Left cardiac atrium (tissue), 4 donors: ENCODE measurements at regions not wholly inside any gene's neighbourhood (a gene's known extent, or its start where the extent isn't known, plus 50 kb on each side); places are given as distances from the start of the nearest gene placed in this dataset.
"Not testable (repeated sequence)": the region's sequence is repeated elsewhere in the genome, so short reads cannot be mapped to it uniquely, and the experiment has no call there.

ENCODE experiments used
- ATAC-seq, 2 donors: fragments of 200-7000 bp; cut with Tn5 transposase; one replicate each; pipeline ENCODE4 v1.9.1; 2020; ENCODE audit warnings: mild to moderate bottlenecking in 2 of 2, moderate library complexity in 2 of 2
- DNase-seq: peaks from one replicate; pipeline ENCODE4 v3.0.0-alpha.2; 2020
- intact Hi-C, 2 donors: fragments of 100-400 bp; cut with DNase I; formaldehyde crosslinking; loops; one replicate each; pipeline versions ENCODE4 v1.14.1 to v1.15.1; 2022 to 2023
- donor health status: DM: no; HTN: yes; CAD: no.
- donor health status: DM: no; HTN: yes; CAD: no; lungs with severe emphysema.
- donor health status: DM: yes; HTN: yes; CAD: no.
- donor health status: Dilated cardiomyopathy.

DNA sequence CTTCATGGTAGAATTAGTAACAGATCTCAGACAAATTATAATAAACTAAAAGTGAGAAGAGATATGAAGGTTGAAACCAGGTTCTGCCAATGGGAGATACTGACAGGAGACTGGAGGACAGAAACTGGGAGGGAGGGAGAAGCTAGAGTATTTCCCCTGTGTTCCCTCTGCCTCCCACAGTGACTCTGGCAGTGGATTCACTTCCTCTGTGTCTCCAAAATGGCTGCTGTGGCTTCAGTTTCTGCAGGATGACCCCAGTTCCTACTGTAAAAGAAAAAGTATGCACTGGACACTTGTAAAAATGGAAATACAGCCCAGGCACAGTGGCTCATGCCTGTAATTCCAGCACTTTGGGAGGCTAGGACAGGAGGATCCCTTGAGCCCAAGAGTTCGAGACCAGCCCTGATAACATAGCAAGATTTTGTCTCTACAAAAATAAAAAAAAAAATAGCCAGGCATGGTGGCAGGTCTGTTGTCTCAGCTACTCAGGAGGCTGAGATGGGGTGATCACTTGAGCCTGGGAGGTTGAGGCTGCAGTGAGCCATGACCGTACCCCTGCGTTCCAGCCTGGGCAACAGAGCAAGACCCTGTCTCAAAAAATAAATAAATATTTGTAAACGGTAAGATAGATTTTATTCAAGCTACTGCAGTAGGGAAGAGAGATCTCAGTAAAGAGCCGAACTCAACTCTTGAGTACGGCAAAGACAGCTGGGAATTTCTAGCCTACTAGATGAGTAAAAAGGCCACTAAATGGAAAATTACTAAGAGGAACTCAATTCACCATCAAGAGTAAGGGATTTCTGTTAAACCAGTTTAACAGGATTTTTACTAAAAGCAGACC, 156.6 kb upstream of the TRIM24 start:
- ATAC-seq (no peak), DNase-seq (no peak)
- intact Hi-C loops: no loop called here

DNA sequence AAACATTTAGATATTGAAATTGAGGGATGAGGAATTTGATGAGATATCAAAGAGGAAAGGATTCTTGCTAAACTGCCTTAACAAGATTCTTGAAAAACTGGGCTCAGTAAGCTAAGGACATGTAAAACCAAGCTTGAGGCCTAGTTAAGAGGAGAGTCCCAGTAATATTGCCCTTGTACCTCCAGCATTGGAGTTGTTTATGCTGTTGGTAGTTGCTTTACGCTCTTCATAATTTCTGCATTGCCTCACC, 156.1 kb upstream of the TRIM24 start:
- no peak for ATAC-seq
- intact Hi-C loops: no loop called here

DNA sequence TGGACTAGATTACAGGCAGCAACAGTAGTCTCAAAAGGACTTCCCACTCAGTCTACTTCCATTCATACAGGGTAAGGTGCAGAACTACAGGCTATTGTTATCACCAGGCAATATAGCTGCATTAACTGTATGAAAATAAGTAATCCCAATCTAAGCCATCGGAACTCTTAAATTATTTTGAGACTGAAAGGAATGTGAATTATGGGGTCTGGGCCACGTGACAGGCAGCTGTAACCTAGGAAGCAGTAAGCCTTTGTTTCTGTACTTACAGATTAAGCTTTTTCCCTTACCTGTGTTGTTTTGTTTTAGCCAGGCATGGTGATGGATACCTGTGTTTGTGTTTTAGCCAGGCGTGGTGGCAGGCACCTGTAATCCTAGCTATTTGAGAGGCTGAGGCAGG, 152.4 kb upstream of the TRIM24 start:
- no peak for ATAC-seq
- intact Hi-C loops: no loop called here
- DNase-seq: no peak

More for the DNA sequence above, 156.1 kb upstream of the TRIM24 start:
- no peak for DNase-seq

DNA sequence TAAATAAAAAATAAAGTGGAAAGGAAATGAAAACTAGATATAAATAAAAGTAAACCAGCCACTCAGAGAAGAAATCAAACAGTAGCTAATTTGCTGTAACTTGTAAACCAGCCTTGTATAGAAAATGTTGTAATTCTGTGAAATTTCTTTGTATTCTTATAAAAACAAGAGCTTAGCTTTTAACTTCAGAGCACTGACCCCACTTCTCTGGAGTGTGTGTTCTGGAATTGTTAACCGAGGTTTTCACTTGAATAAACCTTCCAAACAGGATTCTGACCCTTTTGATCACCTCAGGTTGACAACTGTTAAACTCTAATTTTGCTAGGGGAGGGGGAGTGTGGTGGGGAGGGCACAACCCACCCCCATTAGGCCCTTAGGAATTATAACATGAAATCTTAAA, 151.9 kb upstream of the TRIM24 start:
- intact Hi-C loops: no loop called here
- ATAC-seq: no peak

DNA sequence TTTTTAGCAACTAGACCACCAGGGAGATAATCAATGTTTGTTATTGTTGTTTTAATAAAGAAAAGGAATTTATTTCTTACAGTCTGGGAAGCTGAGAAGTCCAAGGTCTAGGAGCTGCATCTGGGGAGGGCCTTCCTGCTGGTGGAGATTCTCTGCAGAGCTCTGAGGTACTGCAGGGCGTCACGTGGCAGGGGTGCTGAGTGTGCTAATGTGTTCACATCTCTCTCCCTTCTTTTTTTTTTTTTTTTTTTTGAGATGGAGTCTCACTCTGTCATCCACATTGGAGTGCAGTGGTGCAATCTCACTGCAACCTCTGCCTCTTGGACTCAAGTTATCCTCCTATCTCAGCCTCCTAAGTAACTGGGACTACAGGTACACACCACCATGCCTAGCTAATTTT, 150.9 kb upstream of the TRIM24 start:
- no peak for ATAC-seq
- no peak for DNase-seq
- intact Hi-C loops: no loop called here

More for the DNA sequence above, 151.9 kb upstream of the TRIM24 start:
- no peak for DNase-seq

DNA sequence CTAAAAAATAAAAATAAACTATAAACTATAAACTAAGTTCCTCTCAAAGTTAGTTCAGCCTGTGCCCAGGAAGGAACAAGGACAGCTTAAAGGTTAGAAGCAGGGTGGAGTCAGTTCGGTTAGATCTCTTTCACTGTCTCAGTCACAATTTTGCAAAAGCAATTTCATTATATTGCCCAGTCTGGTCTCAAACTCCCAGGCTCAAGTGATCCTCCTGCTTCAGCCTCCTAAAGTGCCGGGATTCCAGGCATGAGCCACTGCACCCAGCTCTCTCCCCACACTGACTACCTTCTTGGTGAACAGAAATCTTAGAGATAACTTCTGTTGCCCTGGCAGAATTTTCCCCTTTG, 146.3 kb upstream of the TRIM24 start:
- no peak for DNase-seq
- ATAC-seq: no peak
- intact Hi-C loops: no loop called here

DNA sequence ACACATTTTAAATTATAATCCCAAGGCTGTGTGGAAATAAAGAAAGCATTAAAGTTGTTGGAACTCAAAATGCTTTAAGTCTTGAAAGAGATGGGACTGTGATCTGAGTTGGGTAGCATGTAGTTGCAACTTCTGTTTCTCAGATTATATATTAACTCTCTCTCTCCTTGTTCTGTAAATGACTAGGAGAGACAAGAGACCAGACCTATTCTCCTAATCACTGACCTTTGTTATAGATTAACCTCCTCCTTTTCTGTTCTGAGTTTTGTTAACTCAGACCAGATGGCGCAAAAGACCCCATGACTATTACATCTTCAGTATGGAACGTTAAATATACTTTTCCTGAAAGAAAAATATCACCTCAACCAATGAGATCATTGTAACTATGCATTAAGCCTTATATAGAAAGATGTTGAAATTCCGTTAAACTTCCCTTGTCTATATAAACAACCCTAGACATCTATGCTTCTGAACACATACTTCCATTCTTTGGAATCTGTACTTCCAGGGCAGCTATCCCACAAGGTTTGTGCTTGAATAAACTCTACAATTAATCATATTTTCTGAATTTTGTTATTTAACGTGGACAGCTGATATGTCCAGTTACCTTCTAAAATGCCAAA, 143.5 kb upstream of the TRIM24 start:
- DNase-seq: no peak

DNA sequence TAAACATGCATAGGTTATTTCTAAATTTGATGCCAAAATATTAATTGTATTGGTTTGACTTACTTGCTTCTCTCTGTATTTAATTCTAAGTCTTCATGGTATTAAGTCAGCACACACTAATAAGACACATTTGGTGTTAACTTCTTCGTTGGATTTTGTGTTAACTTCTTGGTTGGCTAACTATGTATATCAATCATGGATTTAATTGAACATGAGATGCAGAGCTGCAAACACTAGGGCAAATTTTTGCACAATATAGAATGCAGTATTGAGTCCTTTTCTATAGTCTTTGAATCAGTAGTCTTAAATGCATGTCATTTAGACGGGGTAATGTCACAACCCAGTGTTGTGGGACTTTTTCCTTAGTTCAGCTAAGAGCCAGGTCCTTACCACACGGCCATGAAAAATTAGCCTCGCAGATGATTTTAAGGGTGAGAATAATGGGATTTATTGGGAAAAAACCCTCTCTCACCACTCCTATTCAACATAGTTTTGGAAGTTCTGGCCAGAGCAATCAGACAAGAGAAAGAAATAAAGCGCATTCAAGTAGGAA, 142.9 kb upstream of the TRIM24 start:
- DNase-seq (no peak), ATAC-seq (no peak)
- intact Hi-C loops: no loop called here

More for the DNA sequence above, 143.5 kb upstream of the TRIM24 start:
- ATAC-seq: no peak
- intact Hi-C loops: no loop called here

DNA sequence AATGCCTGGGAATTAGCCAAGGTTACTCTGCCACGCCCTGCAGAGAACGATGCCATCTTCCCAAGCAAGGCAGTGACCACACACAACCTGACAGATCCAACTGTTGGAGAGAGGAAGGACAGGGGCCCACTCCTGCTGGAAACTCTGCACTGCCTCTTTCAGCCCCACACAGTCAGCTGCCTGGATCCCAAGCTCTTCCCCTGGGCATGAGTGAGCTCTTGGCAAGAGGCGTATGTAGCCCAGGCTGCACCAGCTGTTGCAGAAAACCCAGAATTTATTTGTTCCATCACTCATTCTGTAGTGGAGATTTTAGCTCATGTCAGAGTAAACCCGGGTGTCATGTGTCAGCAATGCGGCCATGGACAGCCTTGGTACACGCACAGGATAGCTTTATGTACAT, 135.1 kb upstream of the TRIM24 start:
- no peak for ATAC-seq

DNA sequence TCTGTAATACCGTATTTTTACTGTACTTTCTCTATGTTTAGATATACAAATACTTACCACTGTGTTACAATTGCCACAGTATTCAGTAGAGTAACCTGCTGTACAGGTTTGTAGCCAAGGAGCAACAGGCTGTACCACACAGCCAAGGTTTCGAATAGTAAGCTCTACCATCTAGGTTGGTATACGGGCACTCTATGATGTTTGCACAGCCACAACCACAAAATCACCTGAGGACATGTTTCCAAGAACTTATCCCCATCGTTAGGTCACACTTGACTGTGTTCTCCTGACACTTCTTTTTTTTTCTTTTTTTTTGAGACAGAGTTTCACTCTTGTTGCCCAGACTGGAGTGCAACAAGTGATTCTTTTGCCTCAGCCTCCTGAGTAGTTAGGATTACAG, 134.6 kb upstream of the TRIM24 start:
- DNase-seq (no peak), ATAC-seq (no peak)
- intact Hi-C loops: no loop called here

More for the DNA sequence above, 135.1 kb upstream of the TRIM24 start:
- no peak for DNase-seq
- intact Hi-C loops: no loop called here

DNA sequence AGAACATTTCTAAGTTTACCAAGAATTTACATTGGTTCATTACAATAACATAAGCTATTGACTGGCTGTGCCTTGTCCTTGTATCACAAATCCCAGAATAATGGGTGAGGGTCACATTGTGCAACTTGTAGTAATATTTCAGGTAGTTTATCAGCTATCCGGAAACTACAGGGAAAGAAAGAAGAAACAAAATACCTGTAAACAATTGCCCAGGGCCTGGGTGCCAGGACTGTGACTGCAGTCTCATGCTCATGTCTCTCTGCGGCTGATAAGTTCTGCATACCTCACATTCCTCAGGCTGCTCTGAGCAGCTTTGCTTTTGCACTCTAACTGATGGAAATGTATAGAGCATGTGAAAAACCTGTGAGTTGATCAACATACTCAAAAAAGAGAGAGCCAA, 131.8 kb upstream of the TRIM24 start:
- ATAC-seq (no peak), DNase-seq (no peak)
- intact Hi-C loops: no loop called here

DNA sequence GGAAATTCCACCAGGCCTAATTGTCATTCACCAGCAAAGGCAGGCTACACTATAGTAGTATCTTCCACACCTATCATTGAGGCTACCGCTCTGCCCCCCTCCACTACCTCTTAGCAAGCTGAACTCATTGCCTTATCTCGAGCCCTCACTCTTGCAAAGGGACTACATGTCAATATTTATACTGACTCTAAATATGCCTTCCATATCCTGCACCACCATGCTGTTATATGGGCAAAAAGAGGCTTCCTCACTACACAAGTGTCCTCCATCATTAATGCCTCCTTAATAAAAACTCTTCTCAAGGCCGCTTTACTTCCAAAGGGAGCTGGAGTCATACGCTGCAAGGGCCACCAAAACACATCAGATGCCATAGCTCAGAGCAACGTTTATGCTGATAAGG, 127.2 kb upstream of the TRIM24 start:
- intact Hi-C loops: not testable (repeated sequence)

DNA sequence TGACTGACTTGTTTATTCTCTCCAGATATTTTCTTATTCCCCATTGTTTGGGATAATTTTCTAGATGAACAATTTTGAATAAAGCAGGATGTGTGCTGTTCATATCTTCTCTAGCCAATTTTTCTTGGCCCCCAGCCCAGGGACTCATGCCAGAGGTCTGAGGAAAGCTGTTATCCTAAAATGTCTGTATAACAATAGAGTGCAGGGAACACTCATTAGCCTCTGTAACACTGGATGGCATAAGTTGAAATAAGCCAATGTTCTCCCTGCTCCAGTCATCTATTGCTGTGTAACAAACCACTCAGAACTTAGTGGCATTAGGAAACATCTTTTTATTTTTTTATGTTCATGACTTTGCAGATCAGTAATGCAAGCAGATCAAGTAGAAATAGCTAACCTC, 121.7 kb upstream of the TRIM24 start:
- ATAC-seq (peak; percentile 77 to 79), DNase-seq (peak; percentile 72)
- intact Hi-C loops: no loop called here

More for the DNA sequence above, 127.2 kb upstream of the TRIM24 start:
- not testable (repeated sequence) for DNase-seq, ATAC-seq

DNA sequence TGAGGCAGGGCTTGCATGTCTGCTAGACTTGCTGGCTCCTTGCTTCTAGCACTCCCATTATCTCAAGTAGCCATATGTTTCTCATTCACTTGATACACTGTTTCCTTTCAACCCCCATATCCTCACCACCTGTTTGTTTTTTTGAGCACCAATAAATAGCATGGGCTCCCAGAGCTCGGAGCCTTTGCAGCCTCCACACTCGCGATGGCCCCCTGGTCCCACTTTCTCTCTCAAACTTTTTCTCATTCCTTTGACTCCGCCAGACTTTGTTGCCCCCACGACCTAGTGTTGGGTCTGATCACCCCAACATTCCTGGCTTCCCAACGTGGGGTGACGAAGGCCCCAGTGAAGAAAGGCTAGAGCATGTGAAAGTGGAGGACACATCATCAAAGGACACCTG, 120.8 kb upstream of the TRIM24 start:
- intact Hi-C loops, ATAC-seq, DNase-seq: not testable (repeated sequence)

DNA sequence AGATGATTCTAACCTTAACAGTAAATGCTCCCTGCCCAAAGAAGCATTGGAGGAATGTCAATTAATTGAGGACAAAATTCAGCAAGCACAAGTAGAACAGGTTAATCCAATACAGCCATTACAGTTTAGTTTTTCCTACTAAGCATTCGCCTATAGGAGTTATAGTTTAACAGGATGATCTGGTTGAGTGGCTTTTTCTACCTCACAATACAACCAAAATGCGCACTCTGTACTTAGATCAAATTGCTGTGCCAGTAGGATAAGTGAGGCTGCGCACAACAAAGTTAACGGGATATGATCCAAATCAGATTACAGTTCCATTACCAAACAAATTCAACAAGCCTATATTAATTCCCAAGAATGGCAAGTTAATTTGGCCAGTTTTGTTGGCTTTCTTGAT, 117.1 kb upstream of the TRIM24 start:
- DNase-seq: no peak
- no peak for ATAC-seq
- intact Hi-C loops: no loop called here

DNA sequence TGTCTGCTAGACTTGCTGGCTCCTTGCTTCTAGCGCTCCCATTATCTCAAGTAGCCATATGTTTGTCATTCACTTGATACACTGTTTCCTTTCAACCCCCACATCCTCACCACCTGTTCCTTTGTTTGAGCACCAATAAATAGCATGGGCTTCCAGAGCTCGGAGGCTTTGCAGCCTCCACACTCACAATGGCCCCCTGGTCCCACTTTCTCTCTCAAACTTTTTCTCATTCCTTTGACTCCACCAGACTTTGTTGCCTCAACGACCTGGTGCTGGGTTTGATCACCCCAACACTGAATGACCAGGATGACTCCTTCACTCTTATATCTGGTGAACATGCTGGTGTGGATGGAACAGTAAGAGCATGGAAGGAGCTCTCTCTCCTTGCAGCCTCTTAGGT, 114.5 kb upstream of the TRIM24 start:
- ATAC-seq (no peak), DNase-seq (no peak)
- intact Hi-C loops: no loop called here

DNA sequence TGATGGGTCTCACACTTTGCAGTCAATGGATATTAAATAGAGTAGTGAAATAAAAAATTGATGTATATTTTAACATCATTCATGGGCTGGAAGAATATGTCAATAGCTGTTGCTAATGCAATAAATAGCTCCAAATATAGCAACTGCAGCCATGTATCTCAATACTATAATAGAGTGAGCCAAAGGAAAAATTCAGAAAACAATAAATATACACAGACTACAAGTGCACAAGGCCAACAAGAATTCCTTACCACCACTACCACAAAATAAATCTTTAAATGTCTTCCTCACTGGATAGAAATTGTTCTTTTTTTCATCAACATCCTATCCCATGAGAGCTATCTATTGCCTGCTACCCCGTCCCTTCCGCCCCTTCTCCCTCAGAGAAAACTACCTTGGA, 113.1 kb upstream of the TRIM24 start:
- intact Hi-C loops: no loop called here
- no peak for DNase-seq
- ATAC-seq: no peak

DNA sequence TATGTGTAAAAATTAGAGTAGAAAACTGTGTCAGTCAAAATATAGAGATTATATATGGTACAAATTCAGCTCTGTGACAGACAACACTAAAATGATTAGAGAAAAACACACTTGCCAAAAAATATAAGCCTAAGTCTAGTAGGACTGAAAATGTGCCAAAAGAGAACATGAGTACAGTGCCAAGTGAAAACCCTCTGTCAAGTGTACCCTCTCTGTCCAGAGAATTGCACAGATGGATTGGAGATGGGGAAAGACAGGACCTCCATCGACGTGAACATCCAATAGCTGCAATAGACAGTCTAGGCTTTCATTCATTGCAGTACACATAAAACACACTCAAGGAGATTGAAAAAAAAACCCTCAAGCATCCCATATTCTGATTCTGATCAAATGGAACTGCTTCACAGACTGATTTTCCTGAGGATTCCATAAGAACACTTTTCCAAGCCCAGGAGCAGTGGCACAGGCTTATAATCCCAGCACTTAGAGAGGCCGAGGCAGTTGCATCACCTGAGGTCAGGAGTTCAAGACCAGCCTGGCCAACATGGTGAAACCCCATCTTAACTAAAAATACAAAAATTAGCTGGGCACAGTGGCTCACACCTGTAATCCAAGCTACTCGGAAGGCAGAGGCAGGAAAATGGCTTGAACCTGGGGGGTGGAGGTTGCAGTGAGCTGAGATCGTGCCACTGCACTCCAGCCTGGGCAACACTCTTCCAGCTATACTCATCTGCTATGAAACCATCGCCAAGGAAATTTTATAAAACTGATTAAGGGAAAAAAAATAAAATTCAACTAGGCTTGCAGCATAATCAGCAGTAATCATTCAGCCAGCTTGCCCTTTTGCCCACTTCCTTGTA, 110.0 kb upstream of the TRIM24 start:
- ATAC-seq: no peak
- intact Hi-C loops: no loop called here
- DNase-seq: no peak

DNA sequence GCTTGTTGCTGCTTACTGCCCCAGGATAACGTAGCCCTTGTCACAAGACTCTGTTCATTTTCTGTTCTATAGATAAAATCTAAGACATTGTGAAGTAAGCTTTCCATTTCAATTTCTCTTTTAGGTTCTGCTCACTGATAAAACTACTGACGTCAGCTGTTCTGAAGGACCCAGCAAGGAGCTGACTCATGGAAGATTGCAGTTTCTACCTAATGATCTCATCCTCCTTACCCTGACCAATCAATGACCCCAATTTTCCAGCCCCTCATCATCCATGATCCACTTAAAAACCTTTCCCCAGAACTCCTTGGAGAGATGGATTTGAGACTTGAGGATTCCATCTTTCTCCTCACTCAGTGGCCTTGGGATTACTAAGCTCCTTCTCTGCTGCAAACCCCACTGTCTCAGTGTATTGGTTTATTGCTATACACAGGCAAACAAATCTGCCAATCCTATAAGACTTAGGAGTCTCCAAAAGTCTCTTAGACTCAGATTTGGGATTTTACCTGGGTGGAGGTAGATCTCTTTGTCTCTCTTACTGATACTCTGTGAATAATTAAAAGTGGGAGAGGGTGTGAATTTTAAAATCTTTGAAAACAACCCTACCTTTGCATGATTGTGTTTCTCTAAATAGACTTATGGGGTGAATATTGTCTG, 109.2 kb upstream of the TRIM24 start:
- intact Hi-C loops: no loop called here

More for the DNA sequence above, 109.2 kb upstream of the TRIM24 start:
- ATAC-seq (no peak), DNase-seq (no peak)
